DOHH2 (cell line): ENCODE measurements at regions not wholly inside any gene's neighbourhood (a gene's known extent, or its start where the extent isn't known, plus 50 kb on each side); places are given as distances from the start of the nearest gene placed in this dataset.
"Not testable (repeated sequence)": the region's sequence is repeated elsewhere in the genome, so short reads cannot be mapped to it uniquely, and the experiment has no call there.

Experiments
- H3F3A ChIP-seq: fragments of 200-600 bp; sonication (generic), shearing (Covaris generic); 2 replicates; pipeline ENCODE4 v1.6.0; 2016; ENCODE audit warnings: antibody characterized with exemption, mild to moderate bottlenecking; ENCODE audit not compliant: control insufficient read depth, insufficient read depth
- H3K27ac ChIP-seq: fragments of 200-600 bp; sonication (generic); 2 replicates; pipeline ENCODE4 v1.5.1; 2014; ENCODE audit warnings: low read depth, mild to moderate bottlenecking, low read length, moderate library complexity
- H3K27me3 ChIP-seq: fragments of 200-600 bp; sonication (generic); 2 replicates; pipeline ENCODE4 v1.6.1; 2014; ENCODE audit warnings: mild to moderate bottlenecking, low read length, mixed read lengths; ENCODE audit not compliant: control insufficient read depth
- H3K36me3 ChIP-seq: fragments of 200-600 bp; sonication (generic); 2 replicates; pipeline ENCODE4 v1.6.1; 2014; ENCODE audit warnings: mild to moderate bottlenecking, low read length, moderate library complexity, mixed read lengths; ENCODE audit not compliant: control insufficient read depth
- H3K4me1 ChIP-seq: fragments of 200-600 bp; sonication (generic); 2 replicates; pipeline ENCODE4 v1.6.1; 2014; ENCODE audit warnings: mild to moderate bottlenecking, low read length, mixed read lengths; ENCODE audit not compliant: control insufficient read depth
- H3K4me2 ChIP-seq: fragments of 200-600 bp; sonication (generic); 2 replicates; pipeline ENCODE4 v1.6.0; 2014; ENCODE audit warnings: mild to moderate bottlenecking, low read length, moderate library complexity
- H3K4me3 ChIP-seq: fragments of 200-600 bp; sonication (generic); 2 replicates; pipeline ENCODE4 v1.5.1; 2014; ENCODE audit warnings: mild to moderate bottlenecking, low read length, mixed read lengths
- H3K79me2 ChIP-seq: fragments of 200-600 bp; sonication (generic); 2 replicates; pipeline ENCODE4 v1.6.1; 2014; ENCODE audit warnings: mild to moderate bottlenecking, low read length, mixed read lengths; ENCODE audit not compliant: control insufficient read depth
- H3K9me2 ChIP-seq: fragments of 200-600 bp; sonication (generic); replicated peaks from 2 replicates; pipeline ENCODE4 v1.6.1; 2014; ENCODE audit warnings: mild to moderate bottlenecking, low read length, mixed read lengths; ENCODE audit not compliant: control insufficient read depth
- H3K9me3 ChIP-seq: fragments of 200-600 bp; sonication (generic); 2 replicates; pipeline ENCODE4 v1.6.1; 2014; ENCODE audit warnings: antibody characterized with exemption, low read length, mixed read lengths; ENCODE audit not compliant: control insufficient read depth, insufficient read depth
- H4K20me1 ChIP-seq: fragments of 200-600 bp; sonication (generic); 2 replicates; pipeline ENCODE4 v1.6.0; 2014; ENCODE audit warnings: low read depth, mild to moderate bottlenecking, antibody characterized with exemption, low read length, moderate library complexity; ENCODE audit not compliant: control insufficient read depth, insufficient read depth
- EZH2phosphoT487 ChIP-seq: fragments of 200-600 bp; sonication (generic); IDR thresholded peaks from 2 replicates; pipeline ENCODE4 v1.6.1; 2017; ENCODE audit warnings: borderline replicate concordance, mild to moderate bottlenecking, antibody characterized with exemption, low read length, moderate library complexity, mixed read lengths
- TF ChIP-seq, protein P1 (sequence below): fragments of 200-600 bp; sonication (generic); IDR thresholded peaks from one replicate; pipeline ENCODE4 v1.5.1; 2014; ENCODE audit warnings: antibody characterized with exemption, mild to moderate bottlenecking, low read depth, low read length; ENCODE audit not compliant: poor library complexity, severe bottlenecking

DNA sequence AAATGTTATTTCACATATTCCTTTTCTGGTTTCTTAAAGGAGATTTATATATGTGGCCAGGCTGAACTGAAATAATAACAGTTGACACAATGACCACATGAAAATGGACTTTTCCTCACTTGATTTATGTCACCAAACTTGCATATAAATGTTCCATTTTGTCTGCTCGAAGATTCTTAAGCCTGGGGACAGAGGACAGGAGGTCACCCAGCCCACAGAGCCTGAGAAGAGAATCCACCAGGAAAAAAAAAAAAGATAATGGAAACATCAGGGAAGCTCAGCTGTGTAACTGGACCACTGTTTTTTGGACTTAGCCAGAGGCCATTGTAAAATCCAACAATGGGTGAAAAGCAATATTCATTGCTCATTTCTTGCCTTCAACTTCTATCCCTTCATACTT is 359.0 kb upstream of the FGF16 start:
- TF ChIP-seq EZH2phosphoT487, result no peak
- TF ChIP-seq, protein P1, sequence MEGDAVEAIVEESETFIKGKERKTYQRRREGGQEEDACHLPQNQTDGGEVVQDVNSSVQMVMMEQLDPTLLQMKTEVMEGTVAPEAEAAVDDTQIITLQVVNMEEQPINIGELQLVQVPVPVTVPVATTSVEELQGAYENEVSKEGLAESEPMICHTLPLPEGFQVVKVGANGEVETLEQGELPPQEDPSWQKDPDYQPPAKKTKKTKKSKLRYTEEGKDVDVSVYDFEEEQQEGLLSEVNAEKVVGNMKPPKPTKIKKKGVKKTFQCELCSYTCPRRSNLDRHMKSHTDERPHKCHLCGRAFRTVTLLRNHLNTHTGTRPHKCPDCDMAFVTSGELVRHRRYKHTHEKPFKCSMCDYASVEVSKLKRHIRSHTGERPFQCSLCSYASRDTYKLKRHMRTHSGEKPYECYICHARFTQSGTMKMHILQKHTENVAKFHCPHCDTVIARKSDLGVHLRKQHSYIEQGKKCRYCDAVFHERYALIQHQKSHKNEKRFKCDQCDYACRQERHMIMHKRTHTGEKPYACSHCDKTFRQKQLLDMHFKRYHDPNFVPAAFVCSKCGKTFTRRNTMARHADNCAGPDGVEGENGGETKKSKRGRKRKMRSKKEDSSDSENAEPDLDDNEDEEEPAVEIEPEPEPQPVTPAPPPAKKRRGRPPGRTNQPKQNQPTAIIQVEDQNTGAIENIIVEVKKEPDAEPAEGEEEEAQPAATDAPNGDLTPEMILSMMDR, result no peak
- no peaks in the 10 kb centered on the region for H3K9me3 ChIP-seq
- H3K27ac ChIP-seq, result no peak overlapping the region
- no peaks in the 10 kb centered on the region for H3K79me2 ChIP-seq
- no peaks in the 10 kb centered on the region for H3K9me2 ChIP-seq
- no peaks in the 10 kb centered on the region for H3F3A ChIP-seq
- H3K4me2 ChIP-seq, result no peak overlapping the region
- no peak overlapping the region for H3K4me3 ChIP-seq
- H3K36me3 ChIP-seq, result no peaks in the 10 kb centered on the region
- no peaks in the 10 kb centered on the region for H3K27me3 ChIP-seq
- H3K4me1 ChIP-seq, result no peaks in the 10 kb centered on the region
- H4K20me1 ChIP-seq, result no peaks in the 10 kb centered on the region

GRCh38 chrX:77114501-77114900 is 332.7 kb upstream of the FGF16 start:
- no peak overlapping the region for H3K27ac ChIP-seq
- H3K79me2 ChIP-seq, result no peaks in the 10 kb centered on the region
- TF ChIP-seq EZH2phosphoT487, result no peak
- TF ChIP-seq, protein P1, result no peak
- H4K20me1 ChIP-seq, result no peaks in the 10 kb centered on the region
- no peaks in the 10 kb centered on the region for H3K9me2 ChIP-seq
- no peaks in the 10 kb centered on the region for H3K9me3 ChIP-seq
- H3K4me1 ChIP-seq, result no peaks in the 10 kb centered on the region
- no peaks in the 10 kb centered on the region for H3K27me3 ChIP-seq
- H3K36me3 ChIP-seq, result no peaks in the 10 kb centered on the region
- no peak overlapping the region for H3K4me3 ChIP-seq
- H3F3A ChIP-seq, result no peaks in the 10 kb centered on the region
- H3K4me2 ChIP-seq, result no peak overlapping the region

DNA sequence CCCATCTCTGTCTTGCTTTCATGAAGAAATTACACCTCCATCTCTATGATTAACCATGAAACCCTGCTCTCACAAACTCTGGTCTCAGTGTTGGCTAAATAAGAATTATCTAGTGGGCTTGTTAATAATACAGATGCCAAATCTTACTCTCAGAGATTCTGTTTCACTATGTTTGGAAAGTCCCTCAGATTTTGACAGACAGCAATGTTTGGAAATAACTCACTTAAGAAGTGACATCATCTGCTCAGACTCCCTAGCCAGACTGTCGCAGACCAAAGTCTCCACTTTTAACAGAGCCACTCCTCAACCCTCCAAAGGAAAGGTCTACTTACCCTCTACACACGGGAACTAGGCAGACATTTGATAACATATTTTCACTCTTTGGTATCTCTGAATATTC is 328.5 kb upstream of the FGF16 start:
- Histone ChIP-seq H3K27me3 (no peaks in the 10 kb centered on the region), H4K20me1 (no peaks in the 10 kb centered on the region), H3K36me3 (no peaks in the 10 kb centered on the region), H3K4me3 (no peak overlapping the region), H3K4me2 (no peak overlapping the region), H3K9me3 (no peaks in the 10 kb centered on the region), H3K27ac (no peak overlapping the region), H3K4me1 (no peaks in the 10 kb centered on the region), H3K9me2 (no peaks in the 10 kb centered on the region), H3F3A (no peaks in the 10 kb centered on the region), H3K79me2 (no peaks in the 10 kb centered on the region)
- TF ChIP-seq EZH2phosphoT487, result no peak
- TF ChIP-seq, protein P1, result no peak

- H3K79me2 ChIP-seq, result no peaks in the 10 kb centered on the region
- H3K36me3 ChIP-seq, result no peaks in the 10 kb centered on the region
- TF ChIP-seq, protein P1, result no peak
- H4K20me1 ChIP-seq, result no peaks in the 10 kb centered on the region
- no peaks in the 10 kb centered on the region for H3K9me2 ChIP-seq
- no peak overlapping the region for H3K27ac ChIP-seq
- no peaks in the 10 kb centered on the region for H3F3A ChIP-seq
- no peak overlapping the region for H3K4me3 ChIP-seq
- no peaks in the 10 kb centered on the region for H3K4me1 ChIP-seq
- H3K27me3 ChIP-seq, result no peaks in the 10 kb centered on the region
- no peak overlapping the region for H3K4me2 ChIP-seq
- H3K9me3 ChIP-seq, result no peaks in the 10 kb centered on the region
Measured at GRCh38 chrX:77119706-77120105, 327.5 kb upstream of the FGF16 start.

DNA sequence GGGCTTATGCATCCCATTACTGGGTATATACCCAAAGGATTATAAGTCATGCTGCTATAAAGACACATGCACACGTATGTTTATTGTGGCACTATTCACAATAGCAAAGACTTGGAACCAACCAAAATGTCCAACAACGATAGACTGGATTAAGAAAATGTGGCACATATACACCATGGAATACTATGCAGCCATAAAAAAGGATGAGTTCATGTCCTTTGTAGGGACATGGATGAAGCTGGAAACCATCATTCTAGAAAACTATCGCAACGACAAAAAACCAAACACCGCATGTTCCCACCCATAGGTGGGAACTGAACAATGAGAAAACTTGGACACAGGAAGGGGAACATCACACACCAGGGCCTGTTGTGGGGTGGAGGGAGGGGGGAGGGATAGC is 323.3 kb upstream of the FGF16 start:
- H3K27me3 ChIP-seq, H3K9me2 ChIP-seq, H3K9me3 ChIP-seq, H3K36me3 ChIP-seq, H3K27ac ChIP-seq, H3K79me2 ChIP-seq, H3F3A ChIP-seq, H4K20me1 ChIP-seq, H3K4me2 ChIP-seq, H3K4me3 ChIP-seq, H3K4me1 ChIP-seq: not testable (repeated sequence)
